SK-N-SH (cell line): ENCODE measurements at regions not wholly inside any gene's neighbourhood (a gene's known extent, or its start where the extent isn't known, plus 50 kb on each side); places are given as distances from the start of the nearest gene placed in this dataset.

Source experiments
- CTCF ChIA-PET: fragments of 300-600, 350-600 bp; formaldehyde crosslinking; extraction: SDS; loops from one replicate; lab custom pipeline; 2021; lab: Yijun Ruan, JAX
- POLR2A ChIA-PET: fragments of 350-600 bp; sonication (Branson Sonifier 250); formaldehyde crosslinking; extraction: SDS; loops from one replicate; lab custom pipeline; 2020; ENCODE audit warnings: antibody characterized with exemption, inconsistent platforms; lab: Yijun Ruan, JAX
- DNase-seq: peaks from one replicate; pipeline ENCODE4 v3.0.0; 2012
- H2AFZ ChIP-seq: fragments of 200-600 bp; sonication (generic); 2 replicates; pipeline ENCODE4 v1.8.1; 2016; ENCODE audit warnings: antibody characterized with exemption, mild to moderate bottlenecking, low read depth
- H3F3A ChIP-seq: fragments of 200-600 bp; sonication (generic); replicated peaks from 2 replicates; pipeline ENCODE3; 2016; ENCODE audit warnings: antibody characterized with exemption, mild to moderate bottlenecking; ENCODE audit not compliant: insufficient read depth
- H3K27ac ChIP-seq, 2 experiments: fragments of 200-500 bp in 1 of 2; fragments of 200-600 bp in 1 of 2; sonication (Bioruptor generic) in 1 of 2; sonication (generic), shearing (Covaris generic) in 1 of 2; 2 replicates each; pipeline versions ENCODE4 v1.5.1 to v1.6.1; 2014 to 2016; ENCODE audit warnings: low read depth in 2 of 2, inconsistent platforms in 1 of 2, low read length in 1 of 2, mild to moderate bottlenecking in 1 of 2, mixed read lengths in 1 of 2
- H3K27me3 ChIP-seq: fragments of 200-600 bp; sonication (generic), shearing (Covaris generic); 2 replicates; pipeline ENCODE4 v1.6.1; 2016; ENCODE audit warnings: mixed run types; ENCODE audit not compliant: insufficient read depth
- H3K36me3 ChIP-seq, 2 experiments: fragments of 200-500 bp in 1 of 2; fragments of 200-600 bp in 1 of 2; sonication (Bioruptor generic) in 1 of 2; sonication (generic) in 1 of 2; replicated peaks in 1 of 2; 2 replicates each; pipeline versions ENCODE3 to v1.5.1; 2014 to 2016; ENCODE audit warnings: low read length in 1 of 2, mild to moderate bottlenecking in 1 of 2; ENCODE audit not compliant: insufficient read depth in 2 of 2, control insufficient read depth in 1 of 2
- H3K4me1 ChIP-seq, 2 experiments: fragments of 200-500 bp in 1 of 2; fragments of 200-600 bp in 1 of 2; sonication (Bioruptor generic) in 1 of 2; sonication (generic), shearing (Covaris generic) in 1 of 2; 2 replicates each; pipeline versions ENCODE4 v1.5.1 to v1.6.1; 2014 to 2016; ENCODE audit warnings: low read depth in 1 of 2, low read length in 1 of 2, mixed run types in 1 of 2; ENCODE audit not compliant: insufficient read depth in 2 of 2, control insufficient read depth in 1 of 2
- H3K4me2 ChIP-seq: fragments of 200-600 bp; sonication (generic), shearing (Covaris generic); 2 replicates; pipeline ENCODE4 v1.6.1; 2017; ENCODE audit warnings: mixed run types
- H3K4me3 ChIP-seq, 2 experiments: fragments of 200-500 bp in 1 of 2; fragments of 200-600 bp in 1 of 2; sonication (Bioruptor generic) in 1 of 2; sonication (generic), shearing (Covaris generic) in 1 of 2; 2 replicates each; pipeline versions ENCODE4 v1.5.1 to v1.8.1; 2014 to 2016; ENCODE audit warnings: low read depth in 2 of 2, inconsistent platforms in 1 of 2, low read length in 1 of 2, mild to moderate bottlenecking in 1 of 2, mixed read lengths in 1 of 2, moderate library complexity in 1 of 2
- H3K79me2 ChIP-seq: fragments of 200-600 bp; sonication (generic); 2 replicates; pipeline ENCODE4 v1.8.1; 2017; ENCODE audit warnings: mild to moderate bottlenecking; ENCODE audit not compliant: insufficient read depth
- H3K9ac ChIP-seq: fragments of 200-600 bp; sonication (generic); 2 replicates; pipeline ENCODE4 v1.6.1; 2017; ENCODE audit warnings: mixed run types
- H3K9me2 ChIP-seq: fragments of 200-600 bp; sonication (generic); 2 replicates; pipeline ENCODE4 v1.6.1; 2017; ENCODE audit warnings: mixed run types
- H3K9me3 ChIP-seq: fragments of 200-600 bp; sonication (generic); 2 replicates; pipeline ENCODE4 v1.6.1; 2017; ENCODE audit warnings: mixed run types, mild to moderate bottlenecking, moderate library complexity
- H4K20me1 ChIP-seq: fragments of 200-600 bp; sonication (generic); 2 replicates; pipeline ENCODE4 v1.6.1; 2017; ENCODE audit warnings: mild to moderate bottlenecking, mixed run types; ENCODE audit not compliant: insufficient read depth
- ELF1 ChIP-seq: IDR thresholded peaks from 2 replicates; pipeline ENCODE4 v1.4.0; 2012
- FOSL2 ChIP-seq: IDR thresholded peaks from 2 replicates; pipeline ENCODE4 v1.4.0; 2012; ENCODE audit warnings: low read depth, mild to moderate bottlenecking, moderate library complexity, borderline replicate concordance
- GATA2 ChIP-seq: sonication (generic); formaldehyde crosslinking; IDR thresholded peaks from 2 replicates; pipeline ENCODE4 v1.5.0; 2020; ENCODE audit warnings: mild to moderate bottlenecking, missing genetic modification reagents
- JUND ChIP-seq: IDR thresholded peaks from 2 replicates; pipeline ENCODE4 v1.4.0; 2012
- MEF2A ChIP-seq: IDR thresholded peaks from 2 replicates; pipeline ENCODE4 v1.4.0; 2012; ENCODE audit warnings: low read depth, borderline replicate concordance
- MXI1 ChIP-seq: IDR thresholded peaks from 2 replicates; pipeline ENCODE4 v1.6.1; 2012; ENCODE audit warnings: mild to moderate bottlenecking, low read depth, low read length, improper control_type of control experiment
- NRF1 ChIP-seq: IDR thresholded peaks from 2 replicates; pipeline ENCODE4 v1.6.1; 2012; ENCODE audit warnings: low read depth, mild to moderate bottlenecking, low read length
- POLR2AphosphoS5 ChIP-seq: IDR thresholded peaks from 2 replicates; pipeline ENCODE4 v1.6.1; 2012; ENCODE audit warnings: low read depth, low read length
- RAD21 ChIP-seq: IDR thresholded peaks from 2 replicates; pipeline ENCODE4 v1.6.1; 2012; ENCODE audit warnings: mild to moderate bottlenecking, low read length
- RFX5 ChIP-seq: IDR thresholded peaks from 2 replicates; pipeline ENCODE4 v1.6.1; 2012; ENCODE audit warnings: mild to moderate bottlenecking, improper control_type of control experiment, low read length
- SIN3A ChIP-seq: IDR thresholded peaks from 2 replicates; pipeline ENCODE4 v1.6.1; 2012; ENCODE audit warnings: low read depth, mild to moderate bottlenecking, low read length, moderate library complexity, borderline replicate concordance
- SMC3 ChIP-seq: IDR thresholded peaks from 2 replicates; pipeline ENCODE4 v1.6.1; 2012; ENCODE audit warnings: low read depth, low read length, improper control_type of control experiment
- TCF12 ChIP-seq: IDR thresholded peaks from 2 replicates; pipeline ENCODE4 v1.4.0; 2012
- YY1 ChIP-seq: IDR thresholded peaks from 2 replicates; pipeline ENCODE4 v1.4.0; 2012; ENCODE audit warnings: low read depth, mild to moderate bottlenecking
- WGBS: methylation state at CpG from one replicate; pipeline ENCODE4 v1.1.6; 2017; ENCODE audit warnings: low lambda C conversion rate; 5-methylcytosine and 5-hydroxymethylcytosine counted together
- TF ChIP-seq, protein P1 (sequence below): IDR thresholded peaks from 2 replicates; pipeline ENCODE4; 2012
- TF ChIP-seq, protein P2 (sequence below): IDR thresholded peaks from 2 replicates; pipeline ENCODE4 v1.4.0; 2012; ENCODE audit warnings: low read depth, borderline replicate concordance
- TF ChIP-seq, protein P3 (sequence below): IDR thresholded peaks from 2 replicates; pipeline ENCODE4 v1.4.0; 2012; ENCODE audit warnings: low read depth, borderline replicate concordance
- TF ChIP-seq, protein P4 (sequence below): fragments of 150-350 bp; IDR thresholded peaks from 2 replicates; pipeline ENCODE4 v1.6.1; 2017; ENCODE audit warnings: antibody characterized with exemption, low read length, low read depth, borderline replicate concordance
- TF ChIP-seq, protein P5 (sequence below): fragments of 200-600 bp; sonication (generic); IDR thresholded peaks from 2 replicates; pipeline ENCODE4 v1.6.1; 2017; ENCODE audit warnings: antibody characterized with exemption, mild to moderate bottlenecking, moderate library complexity
- TF ChIP-seq, protein P6 (sequence below): fragments of 150-350 bp; IDR thresholded peaks from 2 replicates; pipeline ENCODE4 v1.6.1; 2016; ENCODE audit warnings: mild to moderate bottlenecking, low read depth, low read length

DNA sequence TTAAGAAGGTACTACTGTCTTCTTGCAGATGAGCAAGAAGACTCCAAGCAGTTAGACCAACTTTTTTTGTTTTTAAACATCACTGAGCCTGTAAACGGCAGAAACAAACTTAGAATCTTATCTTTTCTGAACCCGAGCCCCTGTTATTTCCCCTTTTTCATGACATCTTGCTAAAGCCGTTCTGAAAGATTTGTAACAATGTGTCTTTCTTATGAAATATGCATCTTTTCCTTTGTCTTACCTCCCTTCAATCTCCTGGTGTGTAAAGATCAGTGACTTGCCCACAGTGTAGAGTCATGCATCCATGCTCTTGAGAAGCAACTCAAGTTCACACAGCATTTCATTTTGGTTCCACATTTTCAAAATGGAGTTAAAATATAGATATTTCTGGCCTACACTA lies 288.8 kb upstream of the CELF4 start:
- Histone ChIP-seq H3K9ac (no peak overlapping the region), H3K4me2 (no peak overlapping the region), H3K9me3 (0 out of 2 replicates have a peak, but pooled peaks cover 3% of the 10 kb centered on the region), H3K36me3 (no peaks in the 10 kb centered on the region), H2AFZ (no peak overlapping the region), H3K27ac (no peak overlapping the region), H3K9me2 (no peaks in the 10 kb centered on the region), H4K20me1 (no peaks in the 10 kb centered on the region), H3K27me3 (no peaks in the 10 kb centered on the region), H3F3A (no peaks in the 10 kb centered on the region), H3K4me1 (no peaks in the 10 kb centered on the region), H3K4me3 (no peak overlapping the region), H3K79me2 (no peaks in the 10 kb centered on the region)
- ChIA-PET CTCF (no interaction called here), POLR2A (no interaction called here)
- no peak for DNase-seq
- TF ChIP-seq, protein P1, sequence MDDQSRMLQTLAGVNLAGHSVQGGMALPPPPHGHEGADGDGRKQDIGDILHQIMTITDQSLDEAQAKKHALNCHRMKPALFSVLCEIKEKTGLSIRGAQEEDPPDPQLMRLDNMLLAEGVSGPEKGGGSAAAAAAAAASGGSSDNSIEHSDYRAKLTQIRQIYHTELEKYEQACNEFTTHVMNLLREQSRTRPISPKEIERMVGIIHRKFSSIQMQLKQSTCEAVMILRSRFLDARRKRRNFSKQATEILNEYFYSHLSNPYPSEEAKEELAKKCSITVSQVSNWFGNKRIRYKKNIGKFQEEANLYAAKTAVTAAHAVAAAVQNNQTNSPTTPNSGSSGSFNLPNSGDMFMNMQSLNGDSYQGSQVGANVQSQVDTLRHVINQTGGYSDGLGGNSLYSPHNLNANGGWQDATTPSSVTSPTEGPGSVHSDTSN: no peak
- TF ChIP-seq SMC3: no peak
- no peak for TF ChIP-seq RAD21
- TF ChIP-seq RFX5: no peak
- TF ChIP-seq NRF1: no peak
- no peak for TF ChIP-seq POLR2AphosphoS5
- no peak for TF ChIP-seq SIN3A
- TF ChIP-seq, protein P2, sequence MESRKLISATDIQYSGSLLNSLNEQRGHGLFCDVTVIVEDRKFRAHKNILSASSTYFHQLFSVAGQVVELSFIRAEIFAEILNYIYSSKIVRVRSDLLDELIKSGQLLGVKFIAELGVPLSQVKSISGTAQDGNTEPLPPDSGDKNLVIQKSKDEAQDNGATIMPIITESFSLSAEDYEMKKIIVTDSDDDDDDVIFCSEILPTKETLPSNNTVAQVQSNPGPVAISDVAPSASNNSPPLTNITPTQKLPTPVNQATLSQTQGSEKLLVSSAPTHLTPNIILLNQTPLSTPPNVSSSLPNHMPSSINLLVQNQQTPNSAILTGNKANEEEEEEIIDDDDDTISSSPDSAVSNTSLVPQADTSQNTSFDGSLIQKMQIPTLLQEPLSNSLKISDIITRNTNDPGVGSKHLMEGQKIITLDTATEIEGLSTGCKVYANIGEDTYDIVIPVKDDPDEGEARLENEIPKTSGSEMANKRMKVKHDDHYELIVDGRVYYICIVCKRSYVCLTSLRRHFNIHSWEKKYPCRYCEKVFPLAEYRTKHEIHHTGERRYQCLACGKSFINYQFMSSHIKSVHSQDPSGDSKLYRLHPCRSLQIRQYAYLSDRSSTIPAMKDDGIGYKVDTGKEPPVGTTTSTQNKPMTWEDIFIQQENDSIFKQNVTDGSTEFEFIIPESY: no peak
- WGBS: 9% methylated on average over 3 of the region's 3 CpGs

DNA sequence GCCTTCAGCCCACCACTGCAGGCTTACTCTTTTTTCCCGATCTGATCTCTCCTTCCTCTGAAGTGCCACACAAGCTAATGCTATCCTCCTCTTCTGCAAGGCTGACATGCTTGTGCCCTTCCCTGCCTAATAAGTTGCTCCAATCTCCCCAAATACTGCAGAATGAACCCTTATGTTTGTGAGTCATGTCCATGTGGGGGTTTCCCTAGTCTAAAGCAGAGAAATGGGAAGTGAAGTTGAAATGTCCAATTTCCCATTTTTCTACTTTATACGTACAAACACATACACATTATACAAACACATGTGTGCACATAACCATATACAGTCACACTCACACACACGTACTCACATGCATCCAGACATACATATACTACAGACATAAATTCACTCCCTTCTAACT lies 288.1 kb upstream of the CELF4 start:
- H3K9ac ChIP-seq: no peak overlapping the region
- H3F3A ChIP-seq: no peaks in the 10 kb centered on the region
- ChIA-PET POLR2A (no interaction called here), CTCF (no interaction called here)
- H3K4me1 ChIP-seq: no peaks in the 10 kb centered on the region
- no peaks in the 10 kb centered on the region for H3K27me3 ChIP-seq
- H3K9me3 ChIP-seq: 0 out of 2 replicates have a peak, but pooled peaks cover 2% of the 10 kb centered on the region
- H4K20me1 ChIP-seq: no peaks in the 10 kb centered on the region
- H3K9me2 ChIP-seq: no peaks in the 10 kb centered on the region
- no peak overlapping the region for H3K4me2 ChIP-seq
- no peak overlapping the region for H3K4me3 ChIP-seq
- no peak for DNase-seq
- H3K79me2 ChIP-seq: no peaks in the 10 kb centered on the region
- H2AFZ ChIP-seq: no peak overlapping the region
- H3K27ac ChIP-seq: no peak overlapping the region
- 23% methylated on average over 3 of the region's 3 CpGs for WGBS
- no peaks in the 10 kb centered on the region for H3K36me3 ChIP-seq
- TF ChIP-seq RAD21 (no peak), POLR2AphosphoS5 (no peak), GATA2 (CRISPR knock-in tag) (no peak), JUND (no peak), ELF1 (no peak), MEF2A (no peak), NRF1 (no peak), FOSL2 (no peak), YY1 (no peak), TCF12 (no peak), MXI1 (no peak)
- TF ChIP-seq, protein P3, sequence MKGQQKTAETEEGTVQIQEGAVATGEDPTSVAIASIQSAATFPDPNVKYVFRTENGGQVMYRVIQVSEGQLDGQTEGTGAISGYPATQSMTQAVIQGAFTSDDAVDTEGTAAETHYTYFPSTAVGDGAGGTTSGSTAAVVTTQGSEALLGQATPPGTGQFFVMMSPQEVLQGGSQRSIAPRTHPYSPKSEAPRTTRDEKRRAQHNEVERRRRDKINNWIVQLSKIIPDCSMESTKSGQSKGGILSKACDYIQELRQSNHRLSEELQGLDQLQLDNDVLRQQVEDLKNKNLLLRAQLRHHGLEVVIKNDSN: no peak
- TF ChIP-seq, protein P4, sequence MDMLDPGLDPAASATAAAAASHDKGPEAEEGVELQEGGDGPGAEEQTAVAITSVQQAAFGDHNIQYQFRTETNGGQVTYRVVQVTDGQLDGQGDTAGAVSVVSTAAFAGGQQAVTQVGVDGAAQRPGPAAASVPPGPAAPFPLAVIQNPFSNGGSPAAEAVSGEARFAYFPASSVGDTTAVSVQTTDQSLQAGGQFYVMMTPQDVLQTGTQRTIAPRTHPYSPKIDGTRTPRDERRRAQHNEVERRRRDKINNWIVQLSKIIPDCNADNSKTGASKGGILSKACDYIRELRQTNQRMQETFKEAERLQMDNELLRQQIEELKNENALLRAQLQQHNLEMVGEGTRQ: no peak
- TF ChIP-seq, protein P5, sequence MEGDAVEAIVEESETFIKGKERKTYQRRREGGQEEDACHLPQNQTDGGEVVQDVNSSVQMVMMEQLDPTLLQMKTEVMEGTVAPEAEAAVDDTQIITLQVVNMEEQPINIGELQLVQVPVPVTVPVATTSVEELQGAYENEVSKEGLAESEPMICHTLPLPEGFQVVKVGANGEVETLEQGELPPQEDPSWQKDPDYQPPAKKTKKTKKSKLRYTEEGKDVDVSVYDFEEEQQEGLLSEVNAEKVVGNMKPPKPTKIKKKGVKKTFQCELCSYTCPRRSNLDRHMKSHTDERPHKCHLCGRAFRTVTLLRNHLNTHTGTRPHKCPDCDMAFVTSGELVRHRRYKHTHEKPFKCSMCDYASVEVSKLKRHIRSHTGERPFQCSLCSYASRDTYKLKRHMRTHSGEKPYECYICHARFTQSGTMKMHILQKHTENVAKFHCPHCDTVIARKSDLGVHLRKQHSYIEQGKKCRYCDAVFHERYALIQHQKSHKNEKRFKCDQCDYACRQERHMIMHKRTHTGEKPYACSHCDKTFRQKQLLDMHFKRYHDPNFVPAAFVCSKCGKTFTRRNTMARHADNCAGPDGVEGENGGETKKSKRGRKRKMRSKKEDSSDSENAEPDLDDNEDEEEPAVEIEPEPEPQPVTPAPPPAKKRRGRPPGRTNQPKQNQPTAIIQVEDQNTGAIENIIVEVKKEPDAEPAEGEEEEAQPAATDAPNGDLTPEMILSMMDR: no peak
- TF ChIP-seq, protein P6, sequence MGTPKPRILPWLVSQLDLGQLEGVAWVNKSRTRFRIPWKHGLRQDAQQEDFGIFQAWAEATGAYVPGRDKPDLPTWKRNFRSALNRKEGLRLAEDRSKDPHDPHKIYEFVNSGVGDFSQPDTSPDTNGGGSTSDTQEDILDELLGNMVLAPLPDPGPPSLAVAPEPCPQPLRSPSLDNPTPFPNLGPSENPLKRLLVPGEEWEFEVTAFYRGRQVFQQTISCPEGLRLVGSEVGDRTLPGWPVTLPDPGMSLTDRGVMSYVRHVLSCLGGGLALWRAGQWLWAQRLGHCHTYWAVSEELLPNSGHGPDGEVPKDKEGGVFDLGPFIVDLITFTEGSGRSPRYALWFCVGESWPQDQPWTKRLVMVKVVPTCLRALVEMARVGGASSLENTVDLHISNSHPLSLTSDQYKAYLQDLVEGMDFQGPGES: no peak
- TF ChIP-seq, protein P1: no peak
